Tibial artery (tissue), 4 donors: ENCODE measurements at regions not wholly inside any gene's neighbourhood (a gene's known extent, or its start where the extent isn't known, plus 50 kb on each side); places are given as distances from the start of the nearest gene placed in this dataset.
A peak's percentile ranks its signal among the peaks of the same experiment; 100 is the strongest.

Experiments
- DNase-seq, 2 donors: peaks; one replicate each; pipeline ENCODE4 v3.0.0-alpha.2; 2019
- H3K27ac ChIP-seq, 2 donors: fragments of 200-600 bp; sonication (generic) in 1 of 2; 1 replicate in 1 of 2; 2 replicates in 1 of 2; pipeline ENCODE4 v1.5.1; 2018 to 2019; ENCODE audit warnings: mild to moderate bottlenecking in 1 of 2
- H3K27me3 ChIP-seq, 2 donors: fragments of 200-600 bp; sonication (generic) in 1 of 2; one replicate each; pipeline versions ENCODE4 v1.5.1 to v1.6.0; 2016 to 2019
- H3K36me3 ChIP-seq, 3 donors: fragments of 200-600 bp; sonication (generic) in 2 of 3; one replicate each; pipeline ENCODE4 v1.5.1; 2016 to 2019; ENCODE audit warnings: mild to moderate bottlenecking in 2 of 3
- H3K4me1 ChIP-seq, 4 donors: fragments of 200-600 bp; sonication (generic) in 2 of 4; 1 replicate in 3 of 4; 2 replicates in 1 of 4; pipeline ENCODE4 v1.5.1; 2016 to 2019
- H3K4me3 ChIP-seq, 2 donors: fragments of 200-600 bp; sonication (generic) in 1 of 2; 1 replicate in 1 of 2; 2 replicates in 1 of 2; pipeline ENCODE4 v1.5.1; 2018 to 2019; ENCODE audit warnings: mild to moderate bottlenecking in 2 of 2
- H3K9me3 ChIP-seq, 3 donors: fragments of 200-600 bp; sonication (generic) in 1 of 3; one replicate each; pipeline ENCODE4 v1.5.1; 2016 to 2019
- CTCF ChIP-seq, 2 experiments: fragments of 200-600 bp in 1 of 2; fragments of 450-650 bp in 1 of 2; IDR thresholded peaks; one replicate each; pipeline ENCODE4 v1.5.1; 2017 to 2019; ENCODE audit warnings: antibody characterized with exemption in 2 of 2, mild to moderate bottlenecking in 1 of 2, moderate library complexity in 1 of 2
- intact Hi-C: fragments of 100-400 bp; cut with DNase I; formaldehyde crosslinking; loops from one replicate; pipeline ENCODE4 v1.15.0; 2023; ENCODE audit warnings: low total_unique reads

GRCh38 chr12:119245904-119246494 lies 67.3 kb downstream of the HSPB8 start:
- Histone ChIP-seq H3K27ac (peak overlapping the region; percentile 56 to 67), H3K9me3 (no peaks in the 10 kb centered on the region), H3K36me3 (no peaks in the 10 kb centered on the region), H3K4me1 (peaks cover 0 to 26% (median 15%) of the 10 kb centered on the region in 4 donors), H3K27me3 (no peaks in the 10 kb centered on the region), H3K4me3 (no peak overlapping the region)
- TF ChIP-seq CTCF (IDR thresholded peaks at IDR 0.05) = no peak
- no peak for DNase-seq
- intact Hi-C loops = no loop called here

- no peak for DNase-seq
- peak overlapping the region; percentile 56 to 67 for H3K27ac ChIP-seq
- intact Hi-C loops = no loop called here
Observed at GRCh38 chr12:119247007-119247719, 68.4 kb downstream of the HSPB8 start.

GRCh38 chr12:119247720-119248043 lies 69.0 kb downstream of the HSPB8 start:
- no peak overlapping the region for H3K4me3 ChIP-seq
- no peak for TF ChIP-seq CTCF (IDR thresholded peaks at IDR 0.05)
- H3K4me1 ChIP-seq = peaks cover 0 to 26% (median 15%) of the 10 kb centered on the region in 4 donors
- DNase-seq = no peak
- intact Hi-C loops = no loop called here
- H3K9me3 ChIP-seq = no peaks in the 10 kb centered on the region
- peak overlapping the region; percentile 56 to 67 for H3K27ac ChIP-seq
- no peaks in the 10 kb centered on the region for H3K27me3 ChIP-seq
- H3K36me3 ChIP-seq = no peaks in the 10 kb centered on the region

More at GRCh38 chr12:119247007-119247719, 68.4 kb downstream of the HSPB8 start:
- Histone ChIP-seq H3K9me3 (no peaks in the 10 kb centered on the region), H3K27me3 (no peaks in the 10 kb centered on the region), H3K36me3 (no peaks in the 10 kb centered on the region), H3K4me3 (no peak overlapping the region), H3K4me1 (peaks cover 0 to 26% (median 15%) of the 10 kb centered on the region in 4 donors)
- TF ChIP-seq CTCF (IDR thresholded peaks at IDR 0.05) = no peak

- Histone ChIP-seq H3K27ac (no peak overlapping the region), H3K4me3 (no peak overlapping the region), H3K4me1 (peaks cover 0 to 26% (median 15%) of the 10 kb centered on the region in 4 donors), H3K9me3 (no peaks in the 10 kb centered on the region), H3K36me3 (no peaks in the 10 kb centered on the region), H3K27me3 (no peaks in the 10 kb centered on the region)
- no peak for TF ChIP-seq CTCF (IDR thresholded peaks at IDR 0.05)
- intact Hi-C loops = no loop called here
- DNase-seq = no peak
Observed at GRCh38 chr12:119249383-119250155, 70.8 kb downstream of the HSPB8 start.

GRCh38 chr12:119255314-119255713 lies 76.6 kb downstream of the HSPB8 start:
- no peak for TF ChIP-seq CTCF (IDR thresholded peaks at IDR 0.05)
- H3K9me3 ChIP-seq = no peaks in the 10 kb centered on the region
- no peak overlapping the region for H3K27ac ChIP-seq
- intact Hi-C loops = no loop called here
- no peak overlapping the region for H3K4me3 ChIP-seq
- no peak for DNase-seq
- H3K4me1 ChIP-seq = no peaks in the 10 kb centered on the region
- no peaks in the 10 kb centered on the region for H3K36me3 ChIP-seq
- peaks cover 0 to 10% of the 10 kb centered on the region in 2 donors for H3K27me3 ChIP-seq
